ENCODE measurements at regions not wholly inside any gene's neighbourhood (a gene's known extent, or its start where the extent isn't known, plus 50 kb on each side); places are given as distances from the start of the nearest gene placed in this dataset.
"Not testable (repeated sequence)": the region's sequence is repeated elsewhere in the genome, so short reads cannot be mapped to it uniquely, and the experiment has no call there.

- DNase-seq, result no peak
Observed at GRCh38 chr2:234406085-234406484, 90.8 kb downstream of the ARL4C start.

GRCh38 chr2:234405462-234405861, 91.4 kb downstream of the ARL4C start:
- DNase-seq, result no peak

GRCh38 chr2:234404957-234405356, 91.9 kb downstream of the ARL4C start:
- DNase-seq, result no peak

DNA sequence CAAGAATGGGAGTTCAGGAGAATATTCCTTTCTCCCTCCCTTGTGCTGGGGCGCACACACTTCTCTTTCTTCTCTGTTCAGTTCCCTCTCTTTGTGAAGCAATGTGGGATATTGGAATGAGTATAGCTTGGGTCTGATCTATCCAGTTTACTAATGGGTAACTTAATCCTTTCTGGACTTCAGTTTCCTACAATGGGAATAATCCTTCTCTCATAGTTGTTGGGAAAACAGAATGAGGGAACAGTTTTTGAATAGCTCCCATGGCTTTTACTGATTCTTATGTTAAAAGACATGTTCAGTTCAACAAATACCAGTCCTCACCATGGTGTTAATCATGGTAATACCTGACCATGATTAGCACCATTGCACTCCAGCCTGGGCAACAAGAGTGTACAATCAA, 93.1 kb downstream of the ARL4C start:
- no peak for DNase-seq

GRCh38 chr2:234403074-234403473, 93.8 kb downstream of the ARL4C start:
- no peak for DNase-seq

DNA sequence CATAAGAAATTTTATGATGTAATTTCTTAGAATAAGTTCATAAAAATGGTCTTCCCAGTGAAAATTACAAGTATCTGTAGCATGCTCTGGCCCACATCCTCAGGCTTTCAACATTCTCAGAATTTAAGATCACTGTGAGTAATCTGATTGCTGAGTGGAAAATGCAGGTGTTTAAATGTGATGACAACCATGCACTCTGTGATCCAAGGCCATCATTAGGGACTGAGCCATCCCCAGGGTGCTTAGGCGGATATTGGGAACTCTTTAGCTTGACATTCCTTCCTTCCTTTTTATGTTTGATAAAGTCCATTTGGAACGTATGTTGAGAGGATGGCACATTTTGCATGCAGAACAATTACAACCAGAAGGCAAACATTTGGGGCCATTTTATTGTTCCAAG, 95.5 kb downstream of the ARL4C start:
- DNase-seq, result peak; percentile 80

GRCh38 chr2:234399451-234400246, 97.2 kb downstream of the ARL4C start:
- DNase-seq, result no peak

- no peak for DNase-seq
Observed at GRCh38 chr2:234398531-234398930, 98.3 kb downstream of the ARL4C start.

GRCh38 chr2:234395891-234396420, 100.9 kb downstream of the ARL4C start:
- DNase-seq, result peak; percentile 22

DNA sequence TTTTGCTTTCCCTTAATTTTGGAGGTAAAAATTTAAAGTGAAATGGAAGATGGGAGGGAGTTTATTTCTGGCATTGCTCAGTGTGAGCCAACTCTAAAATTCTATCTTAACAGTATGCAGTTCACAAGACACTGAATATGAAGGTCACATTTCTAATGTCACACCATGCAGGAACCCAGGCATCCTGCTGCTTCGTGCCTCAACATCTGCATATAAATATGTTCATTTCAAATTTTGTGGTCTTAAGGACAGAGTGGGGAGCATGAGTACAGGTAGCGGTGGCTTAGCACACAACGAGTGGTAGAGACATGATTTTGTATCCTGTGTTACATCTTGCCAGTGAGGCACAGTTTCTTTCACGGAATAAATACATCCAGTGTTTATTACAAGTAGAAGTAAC, 102.4 kb downstream of the ARL4C start:
- DNase-seq, result no peak

GRCh38 chr2:234393354-234393753, 103.5 kb downstream of the ARL4C start:
- no peak for DNase-seq

DNA sequence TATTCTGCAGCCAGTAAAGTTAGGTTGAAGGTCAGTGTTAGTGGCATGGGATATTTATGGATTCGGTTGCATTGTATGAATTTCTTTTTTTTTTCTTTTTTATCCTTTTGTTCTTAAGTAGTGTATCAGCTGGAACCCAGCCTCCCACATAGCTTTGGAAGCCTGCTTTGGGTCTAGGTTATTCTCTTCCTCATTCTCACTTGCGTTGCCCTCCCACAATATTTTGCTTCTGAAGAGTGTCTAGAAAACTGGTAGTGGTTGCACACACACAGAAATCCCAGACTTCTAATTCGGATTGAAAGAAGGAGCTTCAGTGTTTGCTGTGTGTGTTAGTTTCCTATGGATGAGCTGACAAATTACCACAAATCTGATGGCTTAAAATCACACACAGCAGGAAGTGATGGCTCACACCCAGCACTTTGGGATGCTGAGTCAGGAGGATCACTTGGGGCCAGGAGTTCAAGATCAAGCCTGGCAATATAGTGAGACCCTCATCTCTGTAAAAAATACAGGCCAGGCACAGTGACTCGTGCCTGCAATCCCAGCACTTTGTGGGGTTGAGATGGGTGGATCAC, 104.8 kb downstream of the ARL4C start:
- no peak for DNase-seq

DNA sequence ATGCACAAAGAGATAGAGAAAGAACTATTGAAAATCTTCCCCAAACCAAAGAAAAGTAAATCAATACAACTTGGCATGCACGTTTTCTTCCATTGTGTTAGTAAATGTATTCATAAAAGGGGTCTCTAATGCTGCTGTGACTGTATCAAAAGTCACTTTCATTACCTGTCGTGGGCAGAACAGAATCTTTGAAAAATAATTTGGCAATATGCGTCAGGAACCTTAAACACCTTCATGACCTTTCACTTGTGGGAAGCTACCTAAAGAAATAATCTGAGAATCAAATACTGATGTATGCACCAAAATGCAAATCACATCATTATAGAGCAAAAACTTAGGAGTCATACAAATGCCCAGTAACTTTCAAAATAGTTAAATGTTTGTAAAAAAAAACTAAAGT, 105.3 kb downstream of the ARL4C start:
- DNase-seq, result no peak

GRCh38 chr2:234389661-234390060, 107.2 kb downstream of the ARL4C start:
- not testable (repeated sequence) for DNase-seq

- DNase-seq, result no peak
Observed at GRCh38 chr2:234388591-234388990, 108.3 kb downstream of the ARL4C start.

- DNase-seq, result no peak
Observed at GRCh38 chr2:234386971-234387370, 109.9 kb downstream of the ARL4C start.

- no peak for DNase-seq
Observed at GRCh38 chr2:234382131-234382530, 114.8 kb downstream of the ARL4C start.

GRCh38 chr2:234378958-234379357, 117.9 kb downstream of the ARL4C start:
- DNase-seq, result not testable (repeated sequence)

- no peak for DNase-seq
Observed at GRCh38 chr2:234378440-234378839, 118.4 kb downstream of the ARL4C start.

DNA sequence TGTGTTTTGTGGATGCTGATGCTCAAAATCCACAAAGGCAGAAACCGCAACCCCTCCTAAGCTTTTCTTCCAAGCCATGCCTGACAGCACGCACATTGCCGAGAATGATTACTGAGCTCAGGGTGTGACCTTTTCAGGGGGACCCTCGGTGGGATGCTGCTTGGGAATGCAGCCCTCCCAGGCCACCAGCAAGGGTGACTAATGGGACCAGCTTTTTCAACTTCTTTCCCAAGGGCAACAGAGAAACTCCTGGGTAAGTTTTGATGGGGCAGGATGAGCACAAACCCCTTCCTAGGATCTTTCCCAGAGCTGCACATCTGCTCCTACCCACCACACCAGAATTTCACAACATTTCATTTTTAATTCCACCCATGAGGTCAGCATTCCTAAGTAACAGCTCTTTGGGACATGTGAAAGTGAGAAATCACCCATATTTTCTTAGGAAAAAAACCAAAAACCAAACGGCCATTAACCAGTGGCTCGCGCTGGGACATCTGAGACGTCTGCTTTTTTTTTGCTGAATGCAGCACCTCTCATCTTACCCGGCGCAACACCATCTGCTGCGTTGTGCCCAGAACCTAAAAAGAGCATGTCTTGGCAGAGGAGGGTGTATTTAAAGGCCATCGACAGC, 119.0 kb downstream of the ARL4C start:
- DNase-seq, result no peak

DNA sequence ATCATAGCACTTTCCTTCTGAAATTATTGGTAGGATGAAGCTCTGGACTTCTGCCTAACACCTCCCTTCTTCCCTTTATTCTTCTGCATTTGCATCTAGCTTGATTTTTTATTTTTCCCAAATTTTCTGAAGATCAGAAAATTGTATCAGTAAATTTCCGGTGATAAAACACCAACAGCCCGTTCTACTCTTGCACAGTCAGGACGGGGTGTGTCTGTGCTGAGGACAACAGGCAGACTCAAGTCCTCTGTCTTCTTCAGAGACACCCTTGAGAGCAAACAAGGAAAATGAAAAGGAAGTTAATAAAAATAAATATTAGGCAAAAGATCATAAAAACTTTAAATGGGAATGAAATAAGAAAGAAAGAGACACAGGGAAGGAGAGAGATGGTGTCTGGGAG, 120.7 kb downstream of the ARL4C start:
- DNase-seq, result no peak

DNA sequence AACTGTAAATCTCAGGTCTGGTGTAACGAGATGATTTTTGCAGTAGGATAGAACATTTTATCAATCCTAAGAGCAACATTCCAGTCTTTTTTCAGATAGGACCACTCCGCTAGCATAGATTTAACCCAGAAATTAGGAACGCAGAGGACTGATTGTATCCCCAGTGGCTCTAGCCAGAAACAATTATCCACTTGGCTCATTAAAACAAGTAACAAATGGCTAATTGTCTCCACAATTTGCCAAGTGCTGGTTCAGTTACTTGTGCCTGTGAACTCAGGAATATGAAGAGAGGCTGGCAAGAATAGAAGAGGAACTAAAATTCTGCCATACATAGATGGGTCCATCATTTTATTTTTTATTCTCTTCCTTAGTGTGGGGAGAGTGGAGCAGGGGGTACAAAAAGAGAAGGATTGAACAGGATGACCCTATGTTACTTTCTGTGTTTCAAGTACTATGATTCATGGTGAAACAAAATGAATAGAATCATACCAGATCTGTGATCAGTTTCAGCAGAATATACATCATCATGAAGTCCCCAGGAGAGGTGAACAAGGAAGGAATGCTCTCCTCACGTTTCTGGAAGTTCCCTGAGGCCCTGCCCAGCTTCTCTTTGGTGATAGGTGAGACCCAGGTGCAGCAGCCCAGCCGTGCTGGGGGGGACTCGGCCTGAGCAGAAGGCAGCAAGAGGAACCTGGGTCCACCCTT, 121.6 kb downstream of the ARL4C start:
- DNase-seq, result no peak
